HUES48 (cell line): ENCODE measurements at regions not wholly inside any gene's neighbourhood (a gene's known extent, or its start where the extent isn't known, plus 50 kb on each side); places are given as distances from the start of the nearest gene placed in this dataset.

ENCODE experiments used
- H3K27ac ChIP-seq: one replicate; pipeline ENCODE4 v1.7.0; 2013; ENCODE audit warnings: low read depth, low read length, inconsistent platforms
- H3K27me3 ChIP-seq: 2 replicates; pipeline ENCODE4 v1.6.1; 2013; ENCODE audit warnings: mild to moderate bottlenecking, low read length; ENCODE audit not compliant: control insufficient read depth, insufficient read depth
- H3K36me3 ChIP-seq: 2 replicates; pipeline ENCODE4 v1.6.1; 2013; ENCODE audit warnings: low read length; ENCODE audit not compliant: control insufficient read depth, insufficient read depth
- H3K4me1 ChIP-seq: 2 replicates; pipeline ENCODE4 v1.6.1; 2013; ENCODE audit warnings: mild to moderate bottlenecking, low read length; ENCODE audit not compliant: control insufficient read depth, insufficient read depth
- H3K4me3 ChIP-seq: 2 replicates; pipeline ENCODE4 v1.5.1; 2013; ENCODE audit warnings: mild to moderate bottlenecking, low read depth, low read length
- H3K9ac ChIP-seq: 2 replicates; pipeline ENCODE4 v1.6.1; 2013; ENCODE audit warnings: mild to moderate bottlenecking, low read depth, low read length, moderate library complexity
- H3K9me3 ChIP-seq: 2 replicates; pipeline ENCODE4 v1.6.1; 2013; ENCODE audit warnings: low read length; ENCODE audit not compliant: control insufficient read depth, insufficient read depth

DNA sequence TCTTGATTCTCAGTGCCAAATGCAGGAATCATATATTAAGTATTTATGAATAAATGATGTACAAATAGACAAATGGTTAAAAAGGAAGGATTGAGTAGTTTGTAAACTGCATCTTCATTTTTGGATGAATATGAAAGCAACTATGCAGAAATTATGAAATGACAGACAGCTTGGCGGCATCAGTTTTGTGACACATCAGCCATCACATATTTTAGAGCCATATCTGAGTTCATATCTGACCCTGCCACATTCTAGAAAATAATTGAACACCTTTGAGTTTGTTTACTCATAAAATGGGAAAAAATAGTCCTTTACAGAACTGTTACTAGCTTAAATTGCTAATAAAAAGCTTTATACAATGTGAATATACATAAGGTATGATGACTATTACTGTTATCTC is 448.2 kb downstream of the KIF20B start:
- H3K4me1 ChIP-seq: peaks cover 8% of the 10 kb centered on the region; the same call in 1 of the 2 replicates
- no peak overlapping the region for H3K27ac ChIP-seq
- no peak overlapping the region for H3K9ac ChIP-seq
- H3K36me3 ChIP-seq: no peaks in the 10 kb centered on the region
- H3K4me3 ChIP-seq: no peak overlapping the region
- H3K27me3 ChIP-seq: no peaks in the 10 kb centered on the region
- no peaks in the 10 kb centered on the region for H3K9me3 ChIP-seq

DNA sequence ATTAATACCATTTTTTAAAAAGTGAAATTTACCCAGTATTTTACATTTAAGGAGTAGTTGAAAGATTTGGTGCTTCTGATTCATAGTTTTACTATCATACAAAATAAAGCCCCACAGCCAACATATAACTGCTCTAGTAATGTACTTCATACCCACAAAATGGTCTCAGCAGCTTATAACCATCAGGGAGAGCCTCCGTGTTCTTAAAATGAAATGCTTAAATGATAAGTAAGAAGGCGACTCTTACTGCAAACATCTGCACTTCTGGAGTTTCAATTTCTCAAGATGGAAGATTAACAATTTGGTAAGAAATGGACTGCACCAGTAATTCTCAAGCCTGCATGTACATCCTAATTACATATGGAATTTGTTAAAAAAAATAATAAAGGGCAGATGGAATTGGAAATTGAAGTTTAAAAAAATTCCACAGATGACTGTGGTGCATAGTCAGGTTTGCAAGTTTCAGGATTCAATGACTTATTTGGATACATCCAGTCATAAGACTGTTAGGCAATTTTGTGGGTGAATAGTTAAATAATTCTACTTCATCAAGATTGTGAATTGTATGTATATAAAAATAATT is 461.0 kb downstream of the KIF20B start:
- H3K9me3 ChIP-seq: no peaks in the 10 kb centered on the region
- H3K36me3 ChIP-seq: no peaks in the 10 kb centered on the region
- no peaks in the 10 kb centered on the region for H3K27me3 ChIP-seq
- no peak overlapping the region for H3K4me3 ChIP-seq
- H3K9ac ChIP-seq: no peak overlapping the region
- no peak overlapping the region for H3K27ac ChIP-seq
- H3K4me1 ChIP-seq: no peaks in the 10 kb centered on the region

GRCh38 chr10:90167174-90168064 is 466.0 kb downstream of the KIF20B start:
- no peak overlapping the region for H3K9ac ChIP-seq
- H3K4me1 ChIP-seq: no peaks in the 10 kb centered on the region
- no peaks in the 10 kb centered on the region for H3K36me3 ChIP-seq
- no peaks in the 10 kb centered on the region for H3K9me3 ChIP-seq
- H3K27me3 ChIP-seq: no peaks in the 10 kb centered on the region
- no peak overlapping the region for H3K27ac ChIP-seq
- H3K4me3 ChIP-seq: no peak overlapping the region

DNA sequence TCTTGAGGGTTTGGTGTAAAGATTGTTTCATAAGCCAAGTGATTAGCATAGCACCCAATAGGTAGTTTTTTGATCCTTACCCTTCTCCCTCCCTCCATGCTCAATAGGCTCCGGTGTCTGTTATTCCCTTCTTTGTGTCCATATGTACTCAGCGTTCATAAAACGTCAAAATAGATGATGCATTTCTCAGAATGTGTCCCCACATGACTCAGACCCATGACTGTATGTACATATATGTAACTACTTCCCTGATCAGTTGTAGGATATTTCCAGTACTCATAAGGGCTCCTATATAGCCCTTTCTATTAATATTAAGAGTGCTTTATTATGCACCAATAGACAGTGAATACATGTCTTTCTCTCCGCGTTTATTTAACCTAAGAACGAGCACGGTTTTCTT is 466.9 kb downstream of the KIF20B start:
- Histone ChIP-seq H3K36me3 (no peaks in the 10 kb centered on the region), H3K27ac (no peak overlapping the region), H3K9me3 (no peaks in the 10 kb centered on the region), H3K27me3 (no peaks in the 10 kb centered on the region), H3K9ac (no peak overlapping the region), H3K4me1 (no peaks in the 10 kb centered on the region), H3K4me3 (no peak overlapping the region)

GRCh38 chr10:90171014-90171722 is 469.8 kb downstream of the KIF20B start:
- Histone ChIP-seq H3K4me1 (no peaks in the 10 kb centered on the region), H3K36me3 (no peaks in the 10 kb centered on the region), H3K9me3 (no peaks in the 10 kb centered on the region), H3K9ac (no peak overlapping the region), H3K27ac (no peak overlapping the region), H3K4me3 (no peak overlapping the region), H3K27me3 (no peaks in the 10 kb centered on the region)

GRCh38 chr10:90174531-90174930 is 473.1 kb downstream of the KIF20B start:
- H3K9me3 ChIP-seq: no peaks in the 10 kb centered on the region

GRCh38 chr10:90175161-90175681 is 473.8 kb downstream of the KIF20B start:
- Histone ChIP-seq H3K27me3 (no peaks in the 10 kb centered on the region), H3K4me1 (no peaks in the 10 kb centered on the region), H3K36me3 (no peaks in the 10 kb centered on the region), H3K9me3 (no peaks in the 10 kb centered on the region), H3K9ac (no peak overlapping the region), H3K4me3 (no peak overlapping the region), H3K27ac (no peak overlapping the region)

More at GRCh38 chr10:90174531-90174930, 473.1 kb downstream of the KIF20B start:
- Histone ChIP-seq H3K27ac (no peak overlapping the region), H3K4me1 (no peaks in the 10 kb centered on the region), H3K27me3 (no peaks in the 10 kb centered on the region), H3K9ac (no peak overlapping the region), H3K4me3 (no peak overlapping the region), H3K36me3 (no peaks in the 10 kb centered on the region)

DNA sequence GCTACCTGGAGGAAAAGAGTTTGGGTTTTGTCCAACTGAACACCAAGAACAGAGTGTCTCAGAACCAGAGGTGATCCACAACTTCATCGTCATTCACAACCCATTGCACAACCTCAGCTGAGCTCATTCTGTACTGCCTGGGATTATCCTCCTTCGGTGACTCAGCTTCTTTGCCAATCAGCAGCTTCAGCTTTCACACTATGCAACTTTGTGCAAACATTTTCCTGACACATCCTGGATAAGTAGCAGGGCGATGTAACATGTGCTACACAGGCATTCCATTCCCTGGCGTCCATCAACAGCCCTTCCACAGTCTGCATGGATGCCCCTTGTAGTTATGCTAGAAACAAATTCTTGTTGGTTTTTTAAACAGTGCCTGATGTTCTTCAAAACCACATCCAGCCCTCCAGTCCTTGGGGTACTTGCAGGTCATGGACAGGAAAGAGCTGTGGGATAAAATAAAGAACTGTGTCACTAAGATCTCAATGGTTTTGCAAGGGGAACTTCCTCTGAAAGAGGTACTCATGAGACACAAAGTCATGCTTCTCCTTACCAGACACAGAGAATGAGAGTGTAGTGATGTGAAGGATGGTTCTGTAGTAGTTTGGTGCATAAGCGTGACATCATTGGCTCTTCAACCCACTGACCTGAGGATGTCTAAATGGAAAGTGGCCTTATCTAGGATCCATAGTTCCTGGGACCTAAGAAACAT is 478.5 kb downstream of the KIF20B start:
- Histone ChIP-seq H3K4me3 (no peak overlapping the region), H3K27me3 (no peaks in the 10 kb centered on the region), H3K27ac (no peak overlapping the region), H3K36me3 (no peaks in the 10 kb centered on the region), H3K9me3 (no peaks in the 10 kb centered on the region), H3K9ac (no peak overlapping the region), H3K4me1 (no peaks in the 10 kb centered on the region)

GRCh38 chr10:90180886-90181691 is 479.7 kb downstream of the KIF20B start:
- H3K27me3 ChIP-seq: no peaks in the 10 kb centered on the region
- H3K36me3 ChIP-seq: no peaks in the 10 kb centered on the region
- no peak overlapping the region for H3K9ac ChIP-seq
- no peak overlapping the region for H3K27ac ChIP-seq
- H3K4me1 ChIP-seq: no peaks in the 10 kb centered on the region
- no peak overlapping the region for H3K4me3 ChIP-seq
- no peaks in the 10 kb centered on the region for H3K9me3 ChIP-seq

DNA sequence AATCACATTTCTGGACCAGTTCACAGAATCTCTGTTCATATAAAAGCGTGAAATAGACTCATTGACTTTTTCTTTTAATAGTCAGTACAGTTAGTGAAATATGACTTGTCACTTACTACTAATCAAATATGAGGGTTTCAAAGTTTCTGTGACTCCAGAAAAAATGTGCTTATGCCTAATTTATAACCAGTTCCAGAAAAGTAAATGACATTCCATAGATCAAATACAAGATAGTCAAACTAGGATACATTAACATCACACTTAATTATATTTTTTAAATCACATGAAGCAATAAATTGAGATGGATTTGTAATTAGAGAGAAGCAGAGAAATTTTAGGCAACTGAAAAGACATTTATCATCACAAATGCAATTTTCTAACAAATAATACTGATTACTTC is 491.4 kb downstream of the KIF20B start:
- Histone ChIP-seq H3K9ac (no peak overlapping the region), H3K4me3 (no peak overlapping the region), H3K4me1 (0 out of 2 replicates have a peak, but pooled peaks cover 3% of the 10 kb centered on the region), H3K9me3 (no peaks in the 10 kb centered on the region), H3K36me3 (no peaks in the 10 kb centered on the region), H3K27ac (no peak overlapping the region), H3K27me3 (no peaks in the 10 kb centered on the region)
